GM10266 (cell line): ENCODE measurements at regions not wholly inside any gene's neighbourhood (a gene's known extent, or its start where the extent isn't known, plus 50 kb on each side); places are given as distances from the start of the nearest gene placed in this dataset.

Experiments used
- DNase-seq: peaks from one replicate; pipeline ENCODE4 v3.0.0; 2012; ENCODE audit errors: extremely low spot score
- CTCF ChIP-seq: IDR thresholded peaks from 2 replicates; pipeline ENCODE4 v1.5.1; 2012; ENCODE audit warnings: mild to moderate bottlenecking, low read depth; ENCODE audit not compliant: control insufficient read depth, insufficient read depth; ENCODE audit errors: missing control alignments

- no peak for TF ChIP-seq CTCF
- no peak for DNase-seq
These were observed 1172.4 kb upstream of the PIK3C3 start for GRCh38 chr18:40782453-40783130.

- TF ChIP-seq CTCF, result no peak
- DNase-seq, result no peak
These were observed 1185.2 kb upstream of the PIK3C3 start for GRCh38 chr18:40769786-40770185.

GRCh38 chr18:40760251-40760650, 1194.8 kb upstream of the PIK3C3 start:
- no peak for TF ChIP-seq CTCF

GRCh38 chr18:40754477-40754876, 1200.6 kb upstream of the PIK3C3 start:
- TF ChIP-seq CTCF, result no peak
- no peak for DNase-seq

More at GRCh38 chr18:40760251-40760650, 1194.8 kb upstream of the PIK3C3 start:
- DNase-seq, result no peak

GRCh38 chr18:40752316-40752715, 1202.7 kb upstream of the PIK3C3 start:
- TF ChIP-seq CTCF, result no peak
- no peak for DNase-seq

- DNase-seq, result no peak
- no peak for TF ChIP-seq CTCF
These were observed 1203.8 kb upstream of the PIK3C3 start for GRCh38 chr18:40751186-40751585.

- no peak for TF ChIP-seq CTCF
These were observed 1216.0 kb upstream of the PIK3C3 start for GRCh38 chr18:40739029-40739428.

More at GRCh38 chr18:40739029-40739428, 1216.0 kb upstream of the PIK3C3 start:
- DNase-seq, result no peak
